DMS 273 treated with DMSO at 0.1 percent for 48 hours (cell line): ENCODE measurements at regions not wholly inside any gene's neighbourhood (a gene's known extent, or its start where the extent isn't known, plus 50 kb on each side); places are given as distances from the start of the nearest gene placed in this dataset.
"Not testable (repeated sequence)": the region's sequence is repeated elsewhere in the genome, so short reads cannot be mapped to it uniquely, and the experiment has no call there.

ENCODE experiments used
- DNase-seq: peaks from one replicate; lab custom pipeline; 2025; lab: John Stamatoyannopoulos, UW

GRCh38 chr2:40953341-40953740 is 501.5 kb upstream of the SLC8A1 start:
- DNase-seq, result no peak

- no peak for DNase-seq
Measured at GRCh38 chr2:40955042-40955441, 503.2 kb upstream of the SLC8A1 start.

DNA sequence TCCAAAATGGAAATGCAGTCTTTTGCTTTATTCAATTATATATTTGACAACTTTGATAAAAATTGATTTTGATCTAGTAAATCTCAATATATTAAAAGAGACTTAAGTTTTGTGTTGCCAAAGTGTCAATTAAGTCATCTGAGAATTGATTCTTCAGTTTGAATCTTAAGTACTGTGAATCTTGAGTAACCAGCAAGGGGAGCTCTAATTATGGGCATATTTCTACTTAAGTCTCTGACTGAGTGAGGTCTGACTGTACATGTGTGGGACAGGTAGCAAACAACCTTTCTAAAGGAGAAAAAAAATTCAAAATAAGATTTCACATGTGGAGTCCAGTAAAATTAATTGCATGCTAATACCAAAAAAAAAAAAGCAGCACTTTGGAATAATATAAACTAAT is 503.7 kb upstream of the SLC8A1 start:
- no peak for DNase-seq

- no peak for DNase-seq
Measured at GRCh38 chr2:40957508-40957907, 505.6 kb upstream of the SLC8A1 start.

DNA sequence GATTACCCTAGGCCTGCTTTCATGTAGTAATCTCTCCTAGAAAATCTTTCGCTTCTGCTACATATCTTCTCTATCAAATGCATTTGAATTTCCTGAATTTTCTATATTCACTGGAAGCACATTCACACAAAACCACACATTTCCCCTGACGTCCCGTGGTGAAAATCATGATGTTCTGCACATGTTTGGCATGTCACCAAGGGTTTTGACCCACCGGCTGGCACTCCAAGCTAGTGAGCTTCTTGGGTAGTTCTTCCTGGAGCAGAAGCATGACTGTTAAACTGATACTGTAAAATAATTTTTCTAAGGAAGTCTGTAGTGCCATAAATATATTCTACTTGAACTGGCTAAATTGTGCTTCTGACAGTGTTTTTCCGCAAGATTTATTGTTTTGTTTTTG is 510.1 kb upstream of the SLC8A1 start:
- DNase-seq, result no peak

GRCh38 chr2:40964509-40965250 is 512.8 kb upstream of the SLC8A1 start:
- DNase-seq, result no peak

- no peak for DNase-seq
Measured at GRCh38 chr2:40967451-40967850, 515.6 kb upstream of the SLC8A1 start.

DNA sequence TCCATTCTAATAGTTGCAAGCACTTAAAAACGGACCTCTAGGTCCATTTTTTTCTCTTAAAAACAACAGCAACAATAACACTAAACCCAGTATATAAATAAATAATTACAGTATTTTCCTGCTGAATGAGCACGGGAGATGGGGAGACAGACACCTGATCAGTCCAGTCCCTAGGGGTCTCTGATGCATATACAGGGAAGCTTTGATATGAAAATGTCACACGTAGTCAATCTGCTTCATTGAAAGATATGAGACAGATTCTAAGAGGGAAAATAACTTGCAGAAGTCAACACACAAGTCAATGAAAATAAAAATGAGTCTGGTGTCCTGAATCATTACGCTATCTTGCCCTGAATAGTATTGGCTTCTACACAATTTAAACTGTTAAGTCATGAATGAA is 523.3 kb upstream of the SLC8A1 start:
- DNase-seq, result no peak

GRCh38 chr2:40997362-40997761 is 545.5 kb upstream of the SLC8A1 start:
- no peak for DNase-seq

GRCh38 chr2:41000374-41000773 is 548.5 kb upstream of the SLC8A1 start:
- DNase-seq, result no peak

GRCh38 chr2:41000906-41001305 is 549.0 kb upstream of the SLC8A1 start:
- DNase-seq, result no peak

DNA sequence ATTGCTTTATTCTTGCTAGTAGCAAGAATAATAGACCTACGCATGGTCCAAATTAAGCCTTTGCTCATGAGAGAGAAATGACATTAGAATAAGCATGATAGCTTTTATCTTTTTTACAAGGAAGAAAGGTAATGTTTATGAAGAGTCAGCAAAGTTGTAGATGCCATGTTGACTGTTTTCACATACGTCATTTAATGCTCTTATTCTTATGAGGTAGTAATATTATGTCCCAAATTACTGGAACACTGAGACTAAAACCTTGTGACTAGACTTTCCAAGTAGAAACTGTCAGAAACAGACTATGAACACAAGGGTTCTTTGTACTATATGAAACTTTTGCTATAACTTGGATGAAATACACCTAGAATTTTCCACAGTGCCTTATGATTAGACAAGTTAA is 552.8 kb upstream of the SLC8A1 start:
- no peak for DNase-seq

- DNase-seq, result no peak
Measured at GRCh38 chr2:41020358-41020757, 568.5 kb upstream of the SLC8A1 start.

DNA sequence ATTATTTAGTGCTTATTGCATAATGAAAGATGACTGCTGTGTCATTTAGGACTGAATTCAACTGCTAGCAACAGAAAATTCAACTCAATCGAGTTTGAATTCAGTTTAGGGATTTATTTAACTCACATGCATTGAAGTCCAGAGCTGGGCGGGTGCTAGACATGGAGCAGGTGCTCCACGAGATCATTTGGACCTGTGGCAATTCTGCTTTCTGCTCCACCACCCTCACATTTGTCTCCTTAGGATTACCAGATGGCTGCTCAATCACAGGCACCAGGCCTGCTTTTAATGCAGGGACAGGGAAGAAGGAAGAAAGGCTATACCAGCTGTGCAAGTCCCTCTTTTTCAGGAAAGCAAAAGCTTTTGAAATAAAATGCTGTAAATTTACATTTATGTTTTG is 572.9 kb upstream of the SLC8A1 start:
- no peak for DNase-seq

GRCh38 chr2:41026613-41027012 is 574.7 kb upstream of the SLC8A1 start:
- DNase-seq, result no peak

- DNase-seq, result no peak
Measured at GRCh38 chr2:41027095-41027494, 575.2 kb upstream of the SLC8A1 start.

DNA sequence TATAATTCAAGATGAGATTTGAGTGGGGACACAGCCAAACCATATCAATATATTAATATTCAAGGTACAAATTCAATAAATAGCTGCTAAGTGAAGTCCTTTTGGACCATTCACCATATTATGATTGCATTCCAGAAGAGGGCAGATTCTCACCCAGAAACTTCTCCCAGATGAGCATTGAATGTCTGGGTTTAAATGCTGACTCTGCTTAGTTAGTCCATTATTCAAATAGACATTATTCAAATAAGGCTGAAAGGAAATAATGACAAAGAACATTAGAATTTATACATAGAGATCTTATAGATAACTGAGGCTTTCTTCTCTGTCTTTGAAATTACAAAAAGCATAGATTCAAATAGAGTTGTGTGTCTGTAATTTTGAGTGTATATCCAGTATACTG is 579.4 kb upstream of the SLC8A1 start:
- no peak for DNase-seq

GRCh38 chr2:41032715-41033114 is 580.8 kb upstream of the SLC8A1 start:
- DNase-seq, result no peak

DNA sequence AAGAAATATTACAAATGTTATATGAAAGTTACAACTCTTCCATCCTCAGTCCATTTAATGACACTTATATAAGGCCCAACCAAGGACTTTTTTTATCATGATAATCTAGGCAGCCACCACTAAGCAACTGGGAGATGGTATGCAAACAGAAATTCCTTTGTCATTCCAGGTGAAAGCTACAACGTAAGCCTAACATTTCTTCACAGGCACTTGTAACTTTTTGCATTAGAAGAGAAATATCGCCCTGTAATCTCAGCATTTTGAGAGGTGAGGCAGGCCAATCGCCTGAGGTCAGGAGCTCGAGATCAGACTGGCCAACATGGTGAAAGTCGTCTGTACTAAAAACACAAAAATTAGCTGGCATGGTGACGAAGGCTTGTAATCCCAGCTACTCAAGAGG is 581.2 kb upstream of the SLC8A1 start:
- no peak for DNase-seq

GRCh38 chr2:41038408-41038807 is 586.5 kb upstream of the SLC8A1 start:
- no peak for DNase-seq

GRCh38 chr2:41039750-41040149 is 587.9 kb upstream of the SLC8A1 start:
- not testable (repeated sequence) for DNase-seq

DNA sequence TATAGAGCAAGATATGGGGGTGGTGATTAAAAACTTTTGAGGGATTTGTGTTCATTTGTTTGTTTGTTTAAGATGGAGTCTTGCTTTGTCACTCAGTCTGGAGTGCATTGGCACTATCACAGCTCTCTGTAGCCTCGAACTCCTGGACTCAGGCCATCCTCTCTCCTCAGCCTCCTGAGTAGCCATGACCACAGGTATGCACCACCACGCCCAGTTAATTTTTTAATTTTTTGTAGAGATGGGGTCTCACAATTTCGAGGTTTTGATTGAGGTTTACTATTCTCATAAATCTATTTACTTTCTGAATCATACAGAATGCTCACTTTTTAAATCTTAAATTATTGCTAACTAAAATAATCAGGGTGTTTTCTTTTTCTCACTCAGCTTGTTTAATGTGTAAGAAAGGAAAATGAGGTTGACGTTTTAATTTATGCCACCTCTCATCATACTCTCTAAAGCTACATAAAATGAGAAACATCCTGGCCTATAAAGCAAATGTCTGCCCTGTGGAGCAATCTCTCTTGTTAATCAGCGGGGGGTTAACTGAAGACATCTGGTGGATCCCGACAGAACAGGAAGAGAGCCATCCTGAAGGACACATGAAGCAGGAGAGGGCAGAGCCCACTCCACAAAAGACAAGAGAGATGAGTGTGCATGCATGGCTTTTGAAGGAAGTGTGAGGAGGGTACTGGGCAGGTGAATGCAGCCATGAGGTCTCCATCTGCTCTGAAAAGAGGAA is 589.1 kb upstream of the SLC8A1 start:
- no peak for DNase-seq

DNA sequence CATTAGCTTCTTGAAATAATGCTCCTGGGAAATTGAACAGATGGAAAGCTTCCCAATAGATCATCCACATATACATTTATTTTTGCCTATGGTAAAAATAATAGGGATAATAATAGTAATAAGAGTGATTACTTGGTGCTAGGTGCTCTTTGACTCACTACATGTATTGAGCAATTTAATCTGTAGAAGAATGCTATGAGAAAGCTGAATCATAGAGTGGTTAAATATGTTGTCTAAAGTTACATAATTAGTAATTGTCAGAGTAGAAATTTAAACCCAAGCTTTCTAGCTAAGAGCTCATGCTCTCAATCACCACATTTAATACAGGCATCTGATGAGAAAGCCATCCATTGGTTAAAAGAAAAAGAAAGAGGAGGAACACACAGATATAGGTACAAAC is 590.5 kb upstream of the SLC8A1 start:
- no peak for DNase-seq

DNA sequence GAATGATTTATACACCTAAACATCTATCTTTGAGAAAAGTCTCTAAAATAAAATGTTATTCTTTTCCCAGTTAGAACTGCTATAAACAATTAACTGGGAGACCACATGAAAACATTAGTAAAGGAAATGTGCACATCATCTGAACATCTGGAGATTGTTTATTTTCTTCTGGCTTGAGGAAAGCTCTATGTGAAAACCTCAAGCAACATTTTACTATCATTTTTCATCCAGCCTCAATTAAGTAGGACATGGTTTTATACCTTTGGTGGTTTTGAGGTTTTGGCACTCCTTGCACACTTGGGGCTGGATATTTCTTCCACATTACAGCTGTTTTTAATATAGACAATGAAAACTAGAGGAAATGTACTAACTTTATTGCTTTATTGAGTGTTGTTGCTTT is 609.5 kb upstream of the SLC8A1 start:
- no peak for DNase-seq
